ENCODE measurements at regions not wholly inside any gene's neighbourhood (a gene's known extent, or its start where the extent isn't known, plus 50 kb on each side); places are given as distances from the start of the nearest gene placed in this dataset.

DNA sequence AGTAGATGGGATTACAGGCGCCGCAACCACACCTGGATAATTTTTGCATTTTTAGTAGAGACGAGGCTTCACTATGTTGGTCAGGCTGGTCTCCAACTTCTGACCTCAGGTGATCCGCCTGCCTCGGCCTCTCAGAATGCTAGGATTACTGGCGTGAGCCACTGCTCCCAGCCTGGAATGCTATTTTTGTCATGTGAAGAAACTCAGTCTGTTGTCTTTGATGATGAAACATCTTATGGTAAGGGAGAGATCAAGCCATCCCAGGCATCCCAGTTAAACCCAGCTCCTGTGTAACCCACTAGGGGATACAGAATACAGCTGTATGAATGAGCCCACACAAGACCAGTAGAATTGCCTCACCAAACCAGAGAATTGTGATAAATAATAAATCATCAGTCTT lies 83.6 kb upstream of the RBM24 start:
- intact Hi-C loops (cut with micrococcal nuclease; ENCODE audit: unreplicated experiment), result no loop called here

More for the DNA sequence above, 83.6 kb upstream of the RBM24 start:
- no peak for FAIRE-seq
- no peak for DNase-seq (ENCODE audit: low spot score)
- no peak overlapping the region for H3K4me2 ChIP-seq (ENCODE audit: low read depth, low read length)
- no peaks in the 10 kb centered on the region for H4K20me1 ChIP-seq (ENCODE audit: insufficient read depth, low read length)
- TF ChIP-seq ARID2 (CRISPR knock-in tag; IDR thresholded peaks at IDR 0.05; ENCODE audit: borderline replicate concordance) (no peak), GLMP (CRISPR knock-in tag; IDR thresholded peaks at IDR 0.05; ENCODE audit: borderline replicate concordance) (no peak), SAP130 (CRISPR knock-in tag; IDR thresholded peaks at IDR 0.05; ENCODE audit: low read depth) (no peak), PHF21A (CRISPR knock-in tag; IDR thresholded peaks at IDR 0.05) (no peak), ZNF138 (CRISPR knock-in tag; IDR thresholded peaks at IDR 0.05; ENCODE audit: low read depth) (no peak), SNAI1 (CRISPR knock-in tag; IDR thresholded peaks at IDR 0.05; ENCODE audit: borderline replicate concordance) (no peak), NCOA2 (CRISPR knock-in tag; IDR thresholded peaks at IDR 0.05) (no peak), ZNF253 (CRISPR knock-in tag; IDR thresholded peaks at IDR 0.05; ENCODE audit: borderline replicate concordance) (no peak), HOXA9 (CRISPR knock-in tag; IDR thresholded peaks at IDR 0.05; ENCODE audit: borderline replicate concordance) (no peak), THYN1 (CRISPR knock-in tag; IDR thresholded peaks at IDR 0.05; ENCODE audit: borderline replicate concordance, low read depth) (no peak), HDAC2 (CRISPR knock-in tag; IDR thresholded peaks at IDR 0.05) (no peak)
- TF ChIP-seq, protein P1, sequence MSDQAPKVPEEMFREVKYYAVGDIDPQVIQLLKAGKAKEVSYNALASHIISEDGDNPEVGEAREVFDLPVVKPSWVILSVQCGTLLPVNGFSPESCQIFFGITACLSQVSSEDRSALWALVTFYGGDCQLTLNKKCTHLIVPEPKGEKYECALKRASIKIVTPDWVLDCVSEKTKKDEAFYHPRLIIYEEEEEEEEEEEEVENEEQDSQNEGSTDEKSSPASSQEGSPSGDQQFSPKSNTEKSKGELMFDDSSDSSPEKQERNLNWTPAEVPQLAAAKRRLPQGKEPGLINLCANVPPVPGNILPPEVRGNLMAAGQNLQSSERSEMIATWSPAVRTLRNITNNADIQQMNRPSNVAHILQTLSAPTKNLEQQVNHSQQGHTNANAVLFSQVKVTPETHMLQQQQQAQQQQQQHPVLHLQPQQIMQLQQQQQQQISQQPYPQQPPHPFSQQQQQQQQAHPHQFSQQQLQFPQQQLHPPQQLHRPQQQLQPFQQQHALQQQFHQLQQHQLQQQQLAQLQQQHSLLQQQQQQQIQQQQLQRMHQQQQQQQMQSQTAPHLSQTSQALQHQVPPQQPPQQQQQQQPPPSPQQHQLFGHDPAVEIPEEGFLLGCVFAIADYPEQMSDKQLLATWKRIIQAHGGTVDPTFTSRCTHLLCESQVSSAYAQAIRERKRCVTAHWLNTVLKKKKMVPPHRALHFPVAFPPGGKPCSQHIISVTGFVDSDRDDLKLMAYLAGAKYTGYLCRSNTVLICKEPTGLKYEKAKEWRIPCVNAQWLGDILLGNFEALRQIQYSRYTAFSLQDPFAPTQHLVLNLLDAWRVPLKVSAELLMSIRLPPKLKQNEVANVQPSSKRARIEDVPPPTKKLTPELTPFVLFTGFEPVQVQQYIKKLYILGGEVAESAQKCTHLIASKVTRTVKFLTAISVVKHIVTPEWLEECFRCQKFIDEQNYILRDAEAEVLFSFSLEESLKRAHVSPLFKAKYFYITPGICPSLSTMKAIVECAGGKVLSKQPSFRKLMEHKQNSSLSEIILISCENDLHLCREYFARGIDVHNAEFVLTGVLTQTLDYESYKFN (CRISPR knock-in tag; conservative IDR thresholded peaks at IDR 0.05), result no peak
- H3K9ac ChIP-seq (ENCODE audit: insufficient read depth, low read depth, low read length), result no peak overlapping the region
- H3K4me3 ChIP-seq (replicated peaks in 1 of 3; ENCODE audit: insufficient read depth in 1 of 3, low read depth in 2 of 3, low read length in 3 of 3), result no peak overlapping the region
- H3K27ac ChIP-seq (ENCODE audit: extremely low read length, insufficient read depth, low read length), result no peak overlapping the region
- H3K36me3 ChIP-seq (replicated peaks in 1 of 2; ENCODE audit: control insufficient read depth in 1 of 2, insufficient read depth in 2 of 2, low read length in 2 of 2), result no peaks in the 10 kb centered on the region
- in situ Hi-C loops (cut with HindIII; ENCODE audit: extremely low pct_ligation_motif_present, low pct_unique_long_range_greater_than_20kb), result no loop called here
- no peaks in the 10 kb centered on the region for H3K79me2 ChIP-seq (ENCODE audit: insufficient read depth, low read length)
- H2AFZ ChIP-seq (ENCODE audit: low read length), result no peak overlapping the region
- H3K27me3 ChIP-seq (ENCODE audit: control insufficient read depth in 1 of 2, insufficient read depth in 2 of 2, low read length in 2 of 2), result no peaks in the 10 kb centered on the region; a peak in 1 of 5 replicates
- WGBS (ENCODE audit: low lambda C conversion rate), result 75% methylated on average over 6 of the region's 6 CpGs
- no TSS peak for BruUV-seq (replicated peaks)
- H3K4me1 ChIP-seq (ENCODE audit: insufficient read depth, low read length), result no peaks in the 10 kb centered on the region
- ATAC-seq, result no peak
- CTCF ChIA-PET (ENCODE audit: low intra/inter-chr PET ratio, low total read pairs), result no interaction called here
- no peaks in the 10 kb centered on the region for H3K9me3 ChIP-seq (ENCODE audit: low read length)
- POLR2A ChIA-PET, result no interaction called here

All from HepG2 (cell line).